ENCODE measurements at regions not wholly inside any gene's neighbourhood (a gene's known extent, or its start where the extent isn't known, plus 50 kb on each side); places are given as distances from the start of the nearest gene placed in this dataset.
"Not testable (repeated sequence)": the region's sequence is repeated elsewhere in the genome, so short reads cannot be mapped to it uniquely, and the experiment has no call there.

DNA sequence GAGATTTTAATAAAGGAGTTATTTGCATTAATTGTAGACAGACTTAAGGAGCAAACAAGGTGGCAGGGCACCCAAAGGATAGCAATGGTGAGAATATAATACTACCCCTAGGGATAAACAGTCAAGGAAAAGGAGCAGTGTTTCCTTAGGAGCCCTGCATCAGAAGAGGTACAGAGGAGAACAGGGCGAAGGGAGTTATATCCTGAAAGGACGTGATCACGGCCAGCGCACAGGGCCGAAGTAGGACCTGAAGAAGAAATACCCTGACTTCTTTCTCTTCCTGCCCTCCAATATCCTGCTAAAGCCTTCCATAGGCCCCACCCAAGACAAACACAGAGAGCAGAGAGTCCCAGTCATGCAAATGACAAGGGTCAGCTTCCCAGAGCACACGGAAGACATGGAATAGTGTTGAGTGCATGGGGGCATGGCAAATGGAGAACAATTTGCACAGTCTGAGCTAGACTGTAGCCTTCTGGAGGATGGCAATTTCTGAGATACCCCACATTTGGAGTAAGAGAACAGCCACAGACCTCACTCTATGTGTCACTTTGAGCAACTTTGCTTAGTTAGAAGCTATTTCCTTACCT, 188.2 kb downstream of the ZNF92 start:
- H3K9me3 ChIP-seq; H3K4me3 ChIP-seq; H3K36me3 ChIP-seq; DNase-seq (ENCODE audit: low spot score); H3K4me1 ChIP-seq (replicated peaks); H3K27ac ChIP-seq; intact Hi-C loops (cut with DNase I); H3K27me3 ChIP-seq (replicated peaks; ENCODE audit: insufficient read depth): not testable (repeated sequence)
- WGBS = 97% methylated on average over 5 of the region's 6 CpGs

DNA sequence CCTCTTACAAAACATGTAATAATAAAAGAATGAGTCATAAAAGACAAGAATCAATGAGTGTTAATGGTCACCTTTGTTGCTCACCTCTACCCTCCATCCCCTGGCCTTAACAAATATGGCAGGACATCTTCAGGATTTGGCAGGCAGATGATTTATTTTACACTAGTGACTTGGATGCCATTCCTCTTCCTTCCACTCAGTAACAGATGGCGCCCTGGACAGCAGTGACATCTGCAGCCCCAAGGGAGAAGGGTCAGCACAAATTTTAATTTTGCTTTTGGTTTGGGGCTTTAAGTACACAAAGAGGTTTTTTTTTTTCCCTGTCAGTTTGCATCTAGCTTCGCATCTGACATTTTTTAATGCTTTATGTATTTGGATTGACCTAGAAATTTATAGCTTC, 188.9 kb downstream of the ZNF92 start:
- H3K9me3 ChIP-seq; H3K4me3 ChIP-seq; H3K36me3 ChIP-seq; H3K27me3 ChIP-seq (replicated peaks; ENCODE audit: insufficient read depth); H3K4me1 ChIP-seq (replicated peaks); H3K27ac ChIP-seq; intact Hi-C loops (cut with DNase I); DNase-seq (ENCODE audit: low spot score): not testable (repeated sequence)
- 62% methylated on average over 1 of the region's 2 CpGs for WGBS

DNA sequence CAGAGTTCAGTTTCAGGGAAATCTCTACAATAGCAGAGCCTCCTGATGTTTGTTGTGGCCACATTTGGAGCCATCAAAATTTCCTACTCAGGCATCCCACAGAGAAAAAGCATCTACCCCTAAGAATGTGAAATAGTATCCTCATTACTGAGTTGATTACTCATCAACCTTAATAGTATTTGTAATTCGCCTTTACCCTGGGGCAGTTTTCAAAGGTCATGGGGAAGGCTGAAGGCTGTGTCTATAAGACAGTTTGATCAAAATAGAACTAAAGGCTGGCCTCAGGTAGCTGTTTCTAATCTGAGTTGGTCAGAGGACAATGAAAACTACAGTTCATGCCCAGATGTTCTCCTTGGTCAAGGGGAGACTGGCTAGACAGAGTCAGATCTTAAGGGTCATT, 189.7 kb downstream of the ZNF92 start:
- H3K9me3 ChIP-seq; intact Hi-C loops (cut with DNase I); H3K4me1 ChIP-seq (replicated peaks); H3K36me3 ChIP-seq; H3K4me3 ChIP-seq; DNase-seq (ENCODE audit: low spot score); H3K27ac ChIP-seq; H3K27me3 ChIP-seq (replicated peaks; ENCODE audit: insufficient read depth): not testable (repeated sequence)
- WGBS = no CpG with 5 or more reads among the region's 1 CpG

DNA sequence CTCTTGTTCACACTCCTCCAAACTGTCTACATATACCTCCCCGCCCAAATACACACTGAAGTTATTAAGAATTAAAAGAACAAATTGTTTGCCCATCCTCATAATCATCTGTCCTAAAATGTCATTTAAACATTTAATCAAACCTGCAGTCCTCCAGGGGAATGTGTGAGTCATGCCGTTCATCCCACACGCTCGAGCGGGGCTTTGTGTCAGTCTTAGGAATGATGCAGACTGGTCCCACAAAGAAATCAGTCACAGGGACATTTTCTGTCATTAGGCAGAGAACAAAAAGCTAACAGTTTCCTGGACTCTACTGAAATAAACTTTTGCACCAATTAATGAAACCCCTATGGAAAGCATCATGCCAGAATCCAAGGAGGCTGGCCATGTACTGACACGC, 194.6 kb downstream of the ZNF92 start:
- H3K27me3 ChIP-seq (replicated peaks; ENCODE audit: insufficient read depth); H3K27ac ChIP-seq; intact Hi-C loops (cut with DNase I); H3K4me3 ChIP-seq; H3K9me3 ChIP-seq; H3K4me1 ChIP-seq (replicated peaks); H3K36me3 ChIP-seq; DNase-seq (ENCODE audit: low spot score): not testable (repeated sequence)
- no CpG with 5 or more reads among the region's 6 CpGs for WGBS

DNA sequence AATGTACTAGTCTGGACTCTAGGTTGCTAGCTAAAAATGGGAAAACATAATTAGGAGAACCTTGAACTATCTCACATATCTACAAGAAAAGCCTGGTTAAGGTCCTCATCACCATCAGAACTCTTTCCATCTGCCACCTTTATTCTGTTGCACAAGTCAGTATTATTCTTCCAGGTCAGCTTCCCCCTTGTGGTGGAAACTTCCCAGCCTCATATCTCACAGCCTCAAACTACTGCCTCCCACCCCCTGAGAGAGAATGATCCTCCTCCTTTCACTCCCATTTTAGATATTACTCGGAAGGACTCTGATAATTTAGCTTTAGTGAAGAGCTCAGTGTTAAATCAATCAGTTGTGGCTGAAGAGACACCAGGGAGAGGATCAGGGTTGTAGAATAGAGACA, 197.3 kb downstream of the ZNF92 start:
- intact Hi-C loops (cut with DNase I); H3K27me3 ChIP-seq (replicated peaks; ENCODE audit: insufficient read depth); H3K36me3 ChIP-seq; H3K4me3 ChIP-seq; H3K9me3 ChIP-seq; DNase-seq (ENCODE audit: low spot score); H3K4me1 ChIP-seq (replicated peaks); H3K27ac ChIP-seq: not testable (repeated sequence)
- WGBS = no CpG with 5 or more reads among the region's 1 CpG

DNA sequence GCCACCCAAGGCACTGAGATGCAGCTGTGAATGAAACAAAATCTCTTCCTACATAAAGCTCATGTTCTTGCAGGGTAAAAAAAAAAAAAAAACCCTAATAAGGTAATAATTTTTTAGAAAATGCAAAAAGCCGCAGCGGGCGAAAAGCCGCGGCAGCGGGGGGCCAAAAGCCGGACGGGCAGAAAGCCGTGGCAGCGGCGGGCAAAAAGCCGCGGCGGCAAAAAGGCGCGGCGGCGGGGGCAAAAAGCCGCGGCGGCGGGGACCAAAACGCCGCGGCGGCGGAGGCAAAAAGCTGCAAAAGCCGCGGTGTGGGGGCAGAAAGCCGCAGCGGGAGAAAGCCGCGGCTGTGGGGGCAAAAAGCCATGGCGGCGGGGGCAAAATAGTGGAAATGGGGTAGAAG, 198.9 kb downstream of the ZNF92 start:
- H3K36me3 ChIP-seq; DNase-seq (ENCODE audit: low spot score); H3K27ac ChIP-seq; H3K9me3 ChIP-seq; H3K27me3 ChIP-seq (replicated peaks; ENCODE audit: insufficient read depth); intact Hi-C loops (cut with DNase I); H3K4me3 ChIP-seq; H3K4me1 ChIP-seq (replicated peaks): not testable (repeated sequence)
- 2% methylated on average over 29 of the region's 35 CpGs for WGBS

DNA sequence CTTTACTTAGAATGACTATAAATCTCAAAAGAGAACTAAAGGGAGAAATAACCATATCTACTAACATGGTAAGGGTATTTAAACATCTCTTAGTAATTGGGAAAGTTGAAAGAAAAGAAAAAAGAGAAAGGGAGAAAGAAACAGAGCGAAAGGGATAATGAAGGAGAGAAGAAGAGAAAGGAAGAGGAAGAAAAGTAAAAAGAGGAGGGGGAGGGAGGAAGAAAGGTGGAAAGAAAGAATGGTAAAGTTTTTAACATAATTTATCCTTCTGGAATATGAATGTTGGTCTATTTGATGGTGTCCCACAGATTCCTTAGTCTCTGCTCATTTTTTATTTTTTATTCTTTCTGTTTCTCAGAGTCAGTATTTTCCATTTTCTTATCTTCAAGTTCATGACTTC, 202.7 kb downstream of the ZNF92 start:
- H3K9me3 ChIP-seq; H3K4me1 ChIP-seq (replicated peaks); H3K27ac ChIP-seq; H3K4me3 ChIP-seq; H3K36me3 ChIP-seq; DNase-seq (ENCODE audit: low spot score); intact Hi-C loops (cut with DNase I); H3K27me3 ChIP-seq (replicated peaks; ENCODE audit: insufficient read depth): not testable (repeated sequence)
- 100% methylated on average over 1 of the region's 1 CpG for WGBS

DNA sequence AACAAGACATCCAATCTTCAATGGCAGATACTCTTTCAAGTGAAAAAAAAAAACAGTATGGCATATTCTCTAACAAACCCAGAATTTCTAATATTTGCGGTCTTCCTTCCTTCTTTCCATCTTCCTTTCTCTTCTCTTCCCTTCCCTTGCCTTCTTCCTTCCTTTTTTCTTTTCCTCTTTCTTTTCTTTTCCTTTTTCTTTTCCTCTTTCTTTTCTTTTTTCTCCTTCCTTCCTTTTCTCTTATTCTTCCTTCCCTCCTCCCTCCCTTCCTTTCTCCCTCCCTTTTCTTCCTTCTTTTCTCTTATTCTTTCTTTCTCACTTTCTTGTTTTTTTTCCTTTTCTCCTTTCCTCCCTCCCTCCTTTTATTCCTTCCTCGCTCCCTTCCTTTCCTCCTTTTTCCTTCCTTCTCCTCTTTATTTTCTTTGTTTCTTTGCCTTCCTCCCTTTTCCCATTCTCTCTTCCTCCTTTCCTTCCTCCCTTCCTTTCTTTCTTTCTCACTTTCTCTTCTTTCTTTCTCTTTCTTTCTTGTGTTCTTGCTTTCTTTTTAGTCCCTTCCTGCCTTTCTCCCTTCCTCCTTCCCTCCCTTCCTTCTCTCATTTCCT, 209.0 kb downstream of the ZNF92 start:
- H3K9me3 ChIP-seq; DNase-seq (ENCODE audit: low spot score); H3K27me3 ChIP-seq (replicated peaks; ENCODE audit: insufficient read depth); H3K4me3 ChIP-seq; H3K36me3 ChIP-seq; intact Hi-C loops (cut with DNase I); H3K27ac ChIP-seq; H3K4me1 ChIP-seq (replicated peaks): not testable (repeated sequence)
- 85% methylated on average over 2 of the region's 2 CpGs for WGBS

DNA sequence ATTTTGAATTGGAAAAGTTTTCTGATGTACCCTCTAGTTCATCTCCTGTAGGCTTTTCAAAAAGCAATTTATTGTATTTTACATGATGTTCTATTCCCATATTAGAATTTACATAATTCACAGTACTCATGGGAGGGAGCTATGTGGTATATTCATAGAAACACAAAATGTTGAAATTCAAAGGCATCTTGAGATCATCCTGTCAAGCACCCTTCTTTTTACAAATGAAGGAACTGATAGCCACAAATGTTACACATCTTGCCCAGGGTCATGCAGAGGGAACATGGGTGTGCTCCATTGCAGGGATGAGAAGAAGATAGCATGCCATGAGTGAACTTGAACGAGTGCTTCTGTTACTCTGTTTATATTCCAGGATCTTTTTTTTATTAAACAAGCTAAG, 228.8 kb downstream of the ZNF92 start:
- H3K27me3 ChIP-seq (replicated peaks; ENCODE audit: insufficient read depth); H3K27ac ChIP-seq; H3K9me3 ChIP-seq; DNase-seq (ENCODE audit: low spot score); H3K4me3 ChIP-seq; H3K36me3 ChIP-seq; H3K4me1 ChIP-seq (replicated peaks); intact Hi-C loops (cut with DNase I): not testable (repeated sequence)
- WGBS = 43% methylated on average over 1 of the region's 1 CpG

DNA sequence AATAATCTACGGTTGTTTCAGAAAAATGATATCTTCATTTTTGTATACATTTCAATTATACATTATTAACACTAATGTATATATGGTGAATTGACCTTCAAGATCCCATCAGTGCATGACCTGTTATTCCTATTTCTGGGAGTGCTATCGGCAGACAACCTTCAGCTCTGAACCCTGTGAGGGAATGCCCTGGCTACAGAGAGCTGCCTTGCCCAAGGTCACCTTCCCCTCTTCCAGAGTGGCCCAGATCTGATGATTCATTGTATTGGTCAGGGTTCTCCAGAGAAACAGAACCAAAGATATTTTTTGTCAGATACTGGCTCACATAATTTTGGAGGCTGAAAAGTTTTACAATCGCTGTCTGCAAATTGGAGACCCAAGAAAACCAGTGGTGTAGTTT, 235.5 kb downstream of the ZNF92 start:
- intact Hi-C loops (cut with DNase I) = no loop called here
- no peak for DNase-seq (ENCODE audit: low spot score)
- H3K9me3 ChIP-seq = no peaks in the 10 kb centered on the region
- H3K27ac ChIP-seq = no peak overlapping the region
- H3K4me3 ChIP-seq = no peak overlapping the region
- WGBS = 96% methylated on average over 3 of the region's 3 CpGs
- H3K36me3 ChIP-seq = no peaks in the 10 kb centered on the region
- H3K27me3 ChIP-seq (replicated peaks; ENCODE audit: insufficient read depth) = no peaks in the 10 kb centered on the region
- H3K4me1 ChIP-seq (replicated peaks) = no peaks in the 10 kb centered on the region
- no peak for TF ChIP-seq POLR2AphosphoS5 (IDR thresholded peaks at IDR 0.05)
- TF ChIP-seq, protein P1, sequence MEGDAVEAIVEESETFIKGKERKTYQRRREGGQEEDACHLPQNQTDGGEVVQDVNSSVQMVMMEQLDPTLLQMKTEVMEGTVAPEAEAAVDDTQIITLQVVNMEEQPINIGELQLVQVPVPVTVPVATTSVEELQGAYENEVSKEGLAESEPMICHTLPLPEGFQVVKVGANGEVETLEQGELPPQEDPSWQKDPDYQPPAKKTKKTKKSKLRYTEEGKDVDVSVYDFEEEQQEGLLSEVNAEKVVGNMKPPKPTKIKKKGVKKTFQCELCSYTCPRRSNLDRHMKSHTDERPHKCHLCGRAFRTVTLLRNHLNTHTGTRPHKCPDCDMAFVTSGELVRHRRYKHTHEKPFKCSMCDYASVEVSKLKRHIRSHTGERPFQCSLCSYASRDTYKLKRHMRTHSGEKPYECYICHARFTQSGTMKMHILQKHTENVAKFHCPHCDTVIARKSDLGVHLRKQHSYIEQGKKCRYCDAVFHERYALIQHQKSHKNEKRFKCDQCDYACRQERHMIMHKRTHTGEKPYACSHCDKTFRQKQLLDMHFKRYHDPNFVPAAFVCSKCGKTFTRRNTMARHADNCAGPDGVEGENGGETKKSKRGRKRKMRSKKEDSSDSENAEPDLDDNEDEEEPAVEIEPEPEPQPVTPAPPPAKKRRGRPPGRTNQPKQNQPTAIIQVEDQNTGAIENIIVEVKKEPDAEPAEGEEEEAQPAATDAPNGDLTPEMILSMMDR (IDR thresholded peaks at IDR 0.05) = no peak

DNA sequence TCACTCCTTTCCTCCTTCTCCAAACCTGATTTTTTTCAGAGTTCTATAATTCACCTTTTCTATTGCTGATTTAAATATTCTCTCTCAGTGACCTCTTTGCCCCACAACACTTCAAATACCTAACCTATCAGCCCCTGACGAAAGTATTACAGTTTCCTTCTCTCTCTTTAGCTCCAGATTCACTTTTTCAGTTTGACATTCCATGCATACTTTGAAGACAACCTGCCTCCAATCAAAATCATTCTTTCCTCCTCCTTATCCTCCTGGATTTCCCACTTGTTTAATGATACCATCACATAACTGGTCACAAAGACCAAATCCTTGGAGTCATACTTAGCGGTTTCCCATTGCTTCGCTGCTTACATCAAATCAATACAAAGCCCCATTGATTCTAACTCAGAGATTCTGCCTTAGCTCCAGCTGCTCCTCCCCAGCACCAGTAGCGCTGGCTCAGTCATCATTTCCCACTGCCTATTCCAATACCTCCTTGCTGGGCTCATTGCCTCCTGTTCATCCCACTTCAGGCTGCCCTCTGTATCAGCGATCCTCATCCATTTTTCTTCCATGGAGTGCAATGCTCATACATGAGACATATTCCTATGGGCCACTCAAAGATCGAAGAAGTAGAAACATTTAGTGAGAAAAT, 240.1 kb downstream of the ZNF92 start:
- intact Hi-C loops (cut with DNase I); H3K4me1 ChIP-seq (replicated peaks); H3K27ac ChIP-seq; H3K4me3 ChIP-seq; H3K36me3 ChIP-seq; DNase-seq (ENCODE audit: low spot score); H3K9me3 ChIP-seq; H3K27me3 ChIP-seq (replicated peaks; ENCODE audit: insufficient read depth): not testable (repeated sequence)
- 60% methylated on average over 6 of the region's 6 CpGs for WGBS

DNA sequence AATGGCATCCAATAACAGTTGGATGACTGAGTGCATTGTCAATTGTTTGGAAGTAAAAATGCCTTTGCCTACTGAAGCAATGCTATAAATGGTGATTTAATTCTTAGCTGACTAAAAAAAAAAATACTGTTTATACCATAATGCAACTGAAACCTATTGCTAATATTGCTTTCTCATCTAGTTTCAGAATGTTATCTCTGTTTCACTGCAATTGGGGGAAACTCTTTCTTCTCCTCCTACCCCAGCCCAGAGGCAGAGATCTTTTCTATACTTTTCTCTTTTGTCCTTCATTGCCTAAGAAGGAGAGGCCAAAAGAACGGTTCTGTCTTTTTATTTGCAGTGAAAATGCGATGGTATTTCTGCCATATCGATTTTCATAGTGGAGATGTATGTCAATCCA, 242.5 kb downstream of the ZNF92 start:
- H3K36me3 ChIP-seq; H3K4me3 ChIP-seq; H3K27me3 ChIP-seq (replicated peaks; ENCODE audit: insufficient read depth); H3K4me1 ChIP-seq (replicated peaks); intact Hi-C loops (cut with DNase I); H3K27ac ChIP-seq; H3K9me3 ChIP-seq; DNase-seq (ENCODE audit: low spot score): not testable (repeated sequence)
- 83% methylated on average over 3 of the region's 3 CpGs for WGBS

All from prostate gland (tissue), 2 donors.